RWPE2 (cell line): ENCODE measurements at regions not wholly inside any gene's neighbourhood (a gene's known extent, or its start where the extent isn't known, plus 50 kb on each side); places are given as distances from the start of the nearest gene placed in this dataset.

ENCODE experiments used
- ATAC-seq: fragments of 200-7000 bp; cut with Tn5 transposase; 3 replicates; pipeline ENCODE4 v1.9.1; 2021; ENCODE audit warnings: low read depth
- DNase-seq: peaks from one replicate; pipeline ENCODE4 v3.0.0-alpha.2; 2020; ENCODE audit warnings: low spot score
- H3K27ac ChIP-seq: fragments of 450-650 bp; 2 replicates; pipeline ENCODE4 v1.5.1; 2017; ENCODE audit warnings: mild to moderate bottlenecking; ENCODE audit not compliant: poor library complexity, severe bottlenecking
- H3K27me3 ChIP-seq: fragments of 250-450 bp; sonication (Bioruptor Pico); 2 replicates; pipeline ENCODE4 v1.5.1; 2021; ENCODE audit warnings: mild to moderate bottlenecking, moderate library complexity; ENCODE audit not compliant: insufficient read depth, poor library complexity, severe bottlenecking
- H3K36me3 ChIP-seq: fragments of 250-450 bp; sonication (Bioruptor Pico); 2 replicates; pipeline ENCODE4 v1.5.1; 2020; ENCODE audit warnings: low read depth, mild to moderate bottlenecking, moderate library complexity
- H3K4me1 ChIP-seq: fragments of 250-450 bp; sonication (Bioruptor Pico); 2 replicates; pipeline ENCODE4 v1.5.1; 2021; ENCODE audit warnings: mild to moderate bottlenecking, moderate library complexity; ENCODE audit not compliant: insufficient read depth, poor library complexity, severe bottlenecking
- H3K4me3 ChIP-seq: fragments of 250-450 bp; sonication (Bioruptor Pico); 2 replicates; pipeline ENCODE4 v1.5.1; 2021; ENCODE audit warnings: mild to moderate bottlenecking, moderate library complexity; ENCODE audit not compliant: severe bottlenecking
- H3K9me3 ChIP-seq: fragments of 250-450 bp; sonication (Bioruptor Pico); 2 replicates; pipeline ENCODE4 v1.5.1; 2021; ENCODE audit warnings: mild to moderate bottlenecking, moderate library complexity; ENCODE audit not compliant: severe bottlenecking
- TF ChIP-seq, protein P1 (sequence below): fragments of 450-650 bp; IDR thresholded peaks from one replicate; pipeline ENCODE4 v1.5.1; 2017; ENCODE audit warnings: mild to moderate bottlenecking, moderate library complexity; ENCODE audit not compliant: poor library complexity, severe bottlenecking

DNA sequence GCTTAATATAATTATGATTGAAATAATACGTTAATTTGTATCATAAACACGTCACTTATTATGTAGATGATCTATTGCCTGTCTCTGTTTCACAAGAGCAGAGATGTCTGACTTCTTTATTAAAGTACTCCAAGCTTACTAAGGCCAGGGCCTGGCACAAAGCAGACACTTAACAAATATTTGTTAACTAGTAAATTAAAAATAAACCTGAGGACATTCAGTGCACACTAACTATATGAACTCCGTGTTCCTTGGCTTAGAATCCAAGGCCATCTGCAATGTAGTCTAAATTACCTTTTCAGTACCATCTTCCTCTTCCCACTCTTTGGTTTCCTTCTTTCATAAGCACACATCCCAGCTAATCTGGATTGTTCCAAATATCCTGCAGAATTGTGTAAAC, 210.8 kb upstream of the SOX9 start:
- Histone ChIP-seq H3K9me3 (no peaks in the 10 kb centered on the region), H3K4me1 (no peaks in the 10 kb centered on the region), H3K36me3 (no peaks in the 10 kb centered on the region), H3K27me3 (no peaks in the 10 kb centered on the region), H3K4me3 (no peak overlapping the region), H3K27ac (no peak overlapping the region)
- DNase-seq (no peak), ATAC-seq (no peak)
- TF ChIP-seq, protein P1, sequence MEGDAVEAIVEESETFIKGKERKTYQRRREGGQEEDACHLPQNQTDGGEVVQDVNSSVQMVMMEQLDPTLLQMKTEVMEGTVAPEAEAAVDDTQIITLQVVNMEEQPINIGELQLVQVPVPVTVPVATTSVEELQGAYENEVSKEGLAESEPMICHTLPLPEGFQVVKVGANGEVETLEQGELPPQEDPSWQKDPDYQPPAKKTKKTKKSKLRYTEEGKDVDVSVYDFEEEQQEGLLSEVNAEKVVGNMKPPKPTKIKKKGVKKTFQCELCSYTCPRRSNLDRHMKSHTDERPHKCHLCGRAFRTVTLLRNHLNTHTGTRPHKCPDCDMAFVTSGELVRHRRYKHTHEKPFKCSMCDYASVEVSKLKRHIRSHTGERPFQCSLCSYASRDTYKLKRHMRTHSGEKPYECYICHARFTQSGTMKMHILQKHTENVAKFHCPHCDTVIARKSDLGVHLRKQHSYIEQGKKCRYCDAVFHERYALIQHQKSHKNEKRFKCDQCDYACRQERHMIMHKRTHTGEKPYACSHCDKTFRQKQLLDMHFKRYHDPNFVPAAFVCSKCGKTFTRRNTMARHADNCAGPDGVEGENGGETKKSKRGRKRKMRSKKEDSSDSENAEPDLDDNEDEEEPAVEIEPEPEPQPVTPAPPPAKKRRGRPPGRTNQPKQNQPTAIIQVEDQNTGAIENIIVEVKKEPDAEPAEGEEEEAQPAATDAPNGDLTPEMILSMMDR = no peak

DNA sequence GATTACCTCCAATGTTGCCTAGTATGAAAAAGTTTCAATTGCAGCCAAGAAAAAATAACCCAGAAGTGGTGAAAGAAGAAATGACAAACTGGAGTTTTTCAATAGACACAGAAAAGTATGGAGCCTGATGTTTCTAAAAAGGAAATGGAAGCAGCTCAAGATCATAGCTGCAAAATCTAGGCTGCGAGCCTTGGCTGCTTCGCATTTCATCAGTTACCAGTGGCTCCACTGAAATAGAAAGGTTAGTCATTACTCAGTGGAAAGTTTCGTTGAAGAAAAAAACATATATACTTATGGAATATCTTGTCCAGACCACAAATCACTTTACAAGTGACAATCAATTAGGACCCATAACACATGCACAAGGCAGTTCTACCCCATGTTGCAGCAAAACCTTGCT, 206.8 kb upstream of the SOX9 start:
- H3K4me3 ChIP-seq = no peak overlapping the region
- peaks cover 8% of the 10 kb centered on the region for H3K4me1 ChIP-seq
- TF ChIP-seq, protein P1 = no peak
- H3K36me3 ChIP-seq = no peaks in the 10 kb centered on the region
- no peak for DNase-seq
- no peak overlapping the region for H3K27ac ChIP-seq
- no peak for ATAC-seq
- H3K9me3 ChIP-seq = no peaks in the 10 kb centered on the region
- no peaks in the 10 kb centered on the region for H3K27me3 ChIP-seq

DNA sequence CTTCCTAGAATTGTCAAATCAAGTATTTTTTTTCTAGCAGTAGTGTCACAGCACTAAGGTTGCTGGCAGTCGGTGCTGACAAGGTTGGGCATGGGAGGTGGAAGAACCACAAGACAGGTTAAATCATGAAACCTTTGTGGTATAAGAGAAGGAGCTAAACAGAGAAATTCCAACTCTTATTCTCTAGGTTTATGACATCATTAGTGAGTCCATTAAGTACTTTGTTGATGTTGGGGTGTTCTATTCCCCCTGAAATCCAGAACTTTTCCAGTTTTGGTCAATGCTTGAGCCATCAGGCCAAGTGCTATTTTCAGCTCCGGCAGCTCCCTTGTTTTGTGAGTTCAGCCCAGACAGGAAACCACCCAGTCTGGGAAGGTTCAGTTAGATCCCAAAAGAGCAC, 206.0 kb upstream of the SOX9 start:
- DNase-seq (no peak), ATAC-seq (no peak)
- TF ChIP-seq, protein P1 = no peak
- no peaks in the 10 kb centered on the region for H3K27me3 ChIP-seq
- H3K4me3 ChIP-seq = no peak overlapping the region
- H3K9me3 ChIP-seq = no peaks in the 10 kb centered on the region
- H3K27ac ChIP-seq = no peak overlapping the region
- peaks cover 8% of the 10 kb centered on the region for H3K4me1 ChIP-seq
- no peaks in the 10 kb centered on the region for H3K36me3 ChIP-seq

DNA sequence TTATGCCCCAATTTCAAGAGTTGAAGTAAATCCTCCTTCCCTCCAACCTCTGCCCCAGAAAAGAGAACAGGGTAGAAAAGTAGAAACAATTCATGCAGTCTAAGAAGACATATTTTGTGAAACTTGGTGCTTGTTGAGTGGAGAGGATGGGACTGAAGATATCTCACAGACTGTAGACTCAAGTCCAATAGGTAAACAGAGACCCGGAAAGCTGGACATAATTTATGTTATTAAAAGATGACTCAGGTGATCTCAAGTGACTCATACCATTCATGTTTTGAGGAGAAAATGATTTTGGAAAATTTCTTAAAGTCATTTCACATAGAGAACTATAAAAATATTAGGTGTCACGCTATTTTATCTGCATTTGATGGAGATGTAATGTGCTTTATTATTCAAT, 203.1 kb upstream of the SOX9 start:
- ATAC-seq (no peak), DNase-seq (no peak)
- Histone ChIP-seq H3K9me3 (no peaks in the 10 kb centered on the region), H3K27me3 (no peaks in the 10 kb centered on the region), H3K27ac (peak overlapping the region; percentile 7), H3K4me3 (no peak overlapping the region), H3K4me1 (peaks cover 25% of the 10 kb centered on the region), H3K36me3 (no peaks in the 10 kb centered on the region)
- TF ChIP-seq, protein P1 = no peak

DNA sequence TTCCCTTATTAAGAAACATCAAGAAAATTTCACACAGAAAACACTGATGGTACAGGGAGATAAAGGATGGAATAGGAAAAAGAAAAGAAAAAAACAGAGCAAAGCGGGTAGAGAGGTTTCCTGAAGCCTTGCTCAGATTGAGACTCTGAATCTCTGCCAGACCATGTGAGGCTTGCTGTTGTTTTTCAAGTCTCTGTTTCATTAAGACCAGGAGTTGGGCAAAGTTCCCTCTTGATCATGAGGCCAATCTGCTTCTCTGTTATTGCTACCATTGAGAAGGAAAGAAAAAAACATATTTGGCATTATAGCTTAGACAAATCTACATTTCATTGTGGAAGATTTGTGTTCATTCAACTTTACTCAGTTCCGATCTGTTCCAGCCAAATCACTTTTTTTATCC, 201.6 kb upstream of the SOX9 start:
- DNase-seq (no peak), ATAC-seq (no peak)
- no peak overlapping the region for H3K4me3 ChIP-seq
- TF ChIP-seq, protein P1 = no peak
- no peaks in the 10 kb centered on the region for H3K36me3 ChIP-seq
- no peaks in the 10 kb centered on the region for H3K9me3 ChIP-seq
- H3K27me3 ChIP-seq = no peaks in the 10 kb centered on the region
- peaks cover 35% of the 10 kb centered on the region for H3K4me1 ChIP-seq
- H3K27ac ChIP-seq = no peak overlapping the region
